GM18511 (cell line): ENCODE measurements at regions not wholly inside any gene's neighbourhood (a gene's known extent, or its start where the extent isn't known, plus 50 kb on each side); places are given as distances from the start of the nearest gene placed in this dataset.

Source experiments
- ATAC-seq: cut with Tn5 transposase; IDR thresholded peaks from one replicate; pipeline ENCODE4 v1.9.1; 2021; ENCODE audit warnings: mild to moderate bottlenecking, moderate library complexity; ENCODE audit not compliant: unreplicated experiment

DNA sequence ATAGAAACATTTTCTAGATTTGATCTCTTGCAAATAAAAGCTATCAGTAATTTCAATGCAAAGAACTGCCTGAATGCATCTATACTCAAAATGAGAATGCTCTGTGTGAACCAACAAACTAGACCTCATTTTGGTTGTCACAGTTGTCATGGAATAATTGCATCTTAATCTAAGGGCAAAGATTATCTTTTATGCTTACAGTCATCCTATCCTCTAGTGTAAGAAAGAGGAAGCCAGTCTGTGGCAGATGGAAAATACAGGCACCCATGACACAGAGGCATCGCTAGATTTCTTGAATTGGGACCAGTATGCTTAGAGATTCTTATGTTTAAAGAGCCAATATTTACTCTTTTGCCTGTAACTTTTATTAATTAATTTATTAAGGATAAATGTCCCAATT, 95.0 kb downstream of the MACIR start:
- ATAC-seq = no peak

DNA sequence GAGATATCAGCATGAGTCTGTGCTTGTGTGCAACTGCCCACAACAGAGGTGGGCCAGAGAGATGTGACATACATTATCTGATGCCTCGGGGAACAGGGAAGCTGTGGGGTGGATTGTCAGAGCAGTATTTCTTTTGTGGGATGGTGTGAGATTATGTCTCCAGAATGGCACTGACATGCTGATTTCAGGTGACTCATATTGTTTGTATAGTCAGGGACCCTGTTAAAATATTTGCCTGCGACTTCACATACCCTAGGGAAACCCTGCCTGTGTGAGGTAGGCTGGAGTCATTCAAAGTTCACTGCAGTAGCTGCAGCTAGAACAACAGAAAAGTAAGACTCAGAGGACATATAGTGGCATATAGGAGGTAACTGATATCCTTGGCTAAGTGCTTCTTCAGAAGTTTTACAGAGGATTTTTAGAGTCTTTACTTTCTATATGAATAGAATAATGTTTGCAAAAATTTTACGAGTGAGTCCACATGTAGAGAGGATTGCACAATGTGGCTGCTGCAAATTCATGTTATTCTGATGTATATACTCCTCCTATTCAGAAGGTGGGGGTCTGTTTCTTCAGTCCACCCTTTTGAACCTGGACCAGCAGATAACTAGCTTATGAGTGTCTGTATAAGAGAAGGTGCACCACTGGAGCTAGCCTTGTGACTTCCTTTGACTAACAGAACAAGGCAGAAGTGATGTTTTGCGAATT, 89.3 kb downstream of the MACIR start:
- no peak for ATAC-seq

DNA sequence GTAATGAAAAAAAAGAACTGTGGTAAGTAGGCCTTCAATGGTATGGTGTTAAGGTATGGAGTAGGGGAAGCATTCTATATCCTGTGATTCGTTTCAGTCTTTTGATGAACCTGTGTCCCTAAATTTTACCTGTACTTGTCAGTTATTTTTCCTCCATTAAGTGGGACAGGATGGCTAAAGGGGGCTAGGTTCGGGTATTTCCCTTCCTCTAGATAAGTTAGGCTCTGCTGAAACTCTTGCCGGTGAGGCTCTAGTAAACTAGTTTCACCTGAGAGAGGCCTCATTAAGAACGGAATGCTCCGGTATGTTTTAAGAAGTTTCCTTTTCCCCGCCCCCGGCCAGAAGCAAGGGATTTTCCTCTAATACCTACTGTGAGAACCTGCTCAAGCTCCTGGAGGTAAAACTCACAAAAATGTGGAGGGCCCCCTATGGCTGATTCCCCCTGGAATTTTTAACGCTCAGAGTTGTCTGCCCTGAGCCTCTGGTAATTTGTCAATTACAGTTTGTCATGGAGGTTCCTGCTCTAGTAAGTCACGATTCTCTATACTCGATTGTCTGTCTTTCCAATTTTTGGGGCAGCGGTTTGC, 87.7 kb downstream of the MACIR start:
- no peak for ATAC-seq

DNA sequence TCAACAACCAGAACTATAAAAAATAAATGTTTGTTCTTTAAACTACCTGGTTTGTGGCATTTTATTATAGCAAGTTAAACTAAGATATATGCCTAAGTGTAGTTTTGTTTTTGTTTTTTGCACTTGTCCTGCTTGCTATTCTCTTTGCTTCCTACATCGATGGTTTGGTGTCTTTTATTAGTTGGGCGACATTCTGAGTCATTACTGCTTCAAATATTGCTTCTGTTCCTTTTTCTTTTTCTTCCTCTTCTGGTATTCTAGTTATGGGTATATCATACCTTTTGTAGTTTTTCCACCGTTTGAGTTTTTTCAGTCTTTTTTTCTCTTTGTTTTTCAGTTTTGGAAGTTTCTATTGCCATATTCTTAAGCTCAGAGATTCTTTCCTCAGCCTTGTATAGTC, 86.9 kb downstream of the MACIR start:
- no peak for ATAC-seq

DNA sequence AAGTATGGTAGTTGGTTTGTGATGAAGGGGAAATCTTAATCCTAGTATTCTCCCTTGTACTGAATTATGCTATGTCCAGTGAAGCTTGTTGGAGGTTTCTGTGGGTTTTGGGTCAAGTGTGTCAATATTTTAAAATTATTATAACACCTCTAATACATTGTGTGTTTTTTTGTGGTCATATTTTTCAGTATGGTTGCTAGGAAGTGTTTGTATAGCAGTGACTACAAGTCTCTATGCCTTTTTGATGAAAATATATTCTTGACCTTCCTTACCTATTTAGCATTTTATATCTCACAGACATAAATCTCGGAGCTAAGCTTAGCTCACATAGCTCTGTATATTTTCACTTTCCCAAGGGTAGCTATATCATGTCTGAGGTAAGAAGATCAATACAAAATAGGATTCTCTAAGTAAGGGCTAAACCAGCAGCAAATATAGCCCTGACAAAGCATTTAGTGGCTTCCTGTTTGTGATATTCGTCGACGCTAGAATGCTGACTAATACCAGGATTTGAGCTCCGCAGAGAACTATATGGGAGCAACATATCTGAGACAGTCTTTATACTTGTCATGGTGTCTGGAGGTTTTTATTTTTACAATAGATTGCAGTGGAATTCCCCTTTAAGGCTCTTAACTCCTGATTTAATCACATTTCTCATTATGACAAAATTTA, 82.3 kb downstream of the MACIR start:
- ATAC-seq = peak; percentile 99

DNA sequence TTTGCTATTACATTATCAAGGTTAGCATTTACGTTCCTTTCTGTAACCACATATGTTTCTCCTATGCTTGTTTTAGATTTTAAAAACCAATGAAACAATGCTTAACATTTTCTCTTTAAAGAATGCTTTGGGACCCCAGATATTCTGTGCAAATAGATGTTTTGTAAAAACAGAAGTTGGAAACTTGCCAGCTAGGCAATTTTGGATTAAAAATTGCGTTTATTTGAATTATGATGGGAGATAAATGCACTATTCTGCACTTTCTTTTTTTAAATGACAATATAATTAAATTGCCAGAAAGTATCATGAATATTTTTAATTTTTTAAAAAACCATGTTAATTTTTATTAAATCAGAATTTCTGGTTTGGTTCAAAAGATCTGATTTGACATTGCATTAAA, 81.6 kb downstream of the MACIR start:
- no peak for ATAC-seq

DNA sequence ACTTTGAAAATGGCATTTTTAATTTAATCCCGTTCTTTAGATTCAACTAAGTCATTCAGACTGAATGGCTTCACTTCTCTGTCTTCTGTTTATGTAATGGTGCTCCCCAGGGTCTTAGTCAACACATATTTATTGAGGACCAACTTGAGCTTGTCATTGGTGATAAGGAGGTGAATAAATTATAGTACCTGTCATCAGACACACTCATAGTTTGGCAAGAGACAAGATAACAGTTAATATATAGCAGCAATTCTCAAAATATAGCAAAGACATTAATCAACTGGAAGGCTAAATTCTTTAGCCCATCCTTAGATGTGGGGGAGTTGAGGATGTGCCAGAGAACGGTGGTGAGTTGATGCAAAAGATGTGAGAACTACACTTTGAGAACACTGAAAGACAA, 78.4 kb downstream of the MACIR start:
- ATAC-seq = no peak

DNA sequence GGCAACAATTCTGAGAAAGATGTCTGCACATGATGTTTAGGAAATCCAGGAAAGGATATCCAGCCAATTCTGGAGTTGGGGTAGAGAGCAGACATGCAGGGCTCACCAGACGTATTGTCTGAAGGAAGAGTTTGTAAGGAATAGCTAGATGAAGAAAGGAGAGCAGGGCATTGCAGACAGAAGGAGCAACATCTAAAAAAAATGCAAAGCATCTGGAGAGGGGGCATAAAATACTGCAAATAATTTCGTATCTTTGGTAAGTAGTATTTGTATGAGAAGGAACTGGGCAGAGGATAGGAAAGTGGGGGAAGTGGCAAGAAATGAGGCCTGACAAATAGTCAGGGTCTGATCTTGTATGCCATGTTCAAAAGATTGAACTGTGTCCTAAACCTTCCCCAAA, 74.8 kb downstream of the MACIR start:
- no peak for ATAC-seq

DNA sequence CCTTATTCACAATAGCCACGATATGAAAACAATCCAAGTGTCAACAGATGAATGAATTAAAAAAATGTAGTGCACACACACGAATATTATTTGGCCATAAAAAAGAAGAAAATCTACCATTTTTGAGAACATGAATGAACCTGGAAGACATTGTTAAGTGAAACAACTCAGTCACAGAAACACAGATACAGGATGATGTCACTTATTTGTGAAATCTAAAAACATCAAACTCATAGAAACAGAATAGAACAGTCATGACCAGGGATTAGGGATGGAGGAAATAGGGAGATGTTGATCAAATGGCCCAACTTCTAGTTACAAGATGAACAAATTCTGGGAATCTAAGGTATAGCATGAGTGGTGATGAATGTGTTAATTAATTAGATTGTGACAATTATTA, 72.3 kb downstream of the MACIR start:
- no peak for ATAC-seq
